ENCODE measurements at regions not wholly inside any gene's neighbourhood (a gene's known extent, or its start where the extent isn't known, plus 50 kb on each side); places are given as distances from the start of the nearest gene placed in this dataset.

- no peak for TF ChIP-seq CTCF (IDR thresholded peaks at IDR 0.05; ENCODE audit: insufficient read depth, low read length, poor library complexity, severe bottlenecking)
- no peak for TF ChIP-seq EZH2phosphoT487 (conservative IDR thresholded peaks at IDR 0.05; ENCODE audit: low read length)
Measured at GRCh38 chrX:113315927-113316326, 475.3 kb upstream of the AMOT start.
